C4-2B (cell line): ENCODE measurements at regions not wholly inside any gene's neighbourhood (a gene's known extent, or its start where the extent isn't known, plus 50 kb on each side); places are given as distances from the start of the nearest gene placed in this dataset.
"Not testable (repeated sequence)": the region's sequence is repeated elsewhere in the genome, so short reads cannot be mapped to it uniquely, and the experiment has no call there.

Experiments
- H3K27ac ChIP-seq: fragments of 450-650 bp; 2 replicates; pipeline ENCODE4 v1.5.1; 2017
- CTCF ChIP-seq: fragments of 450-650 bp; conservative IDR thresholded peaks from 2 replicates; pipeline ENCODE4 v1.5.1; 2017; ENCODE audit warnings: mild to moderate bottlenecking
- ZFX ChIP-seq: fragments of 450-650 bp; IDR thresholded peaks from 2 replicates; pipeline ENCODE4 v1.6.1; 2017

- no peak overlapping the region for H3K27ac ChIP-seq
- TF ChIP-seq ZFX, result no peak
- TF ChIP-seq CTCF, result no peak
These were observed 89.9 kb upstream of the C16orf82 start for GRCh38 chr16:26976873-26977272.

DNA sequence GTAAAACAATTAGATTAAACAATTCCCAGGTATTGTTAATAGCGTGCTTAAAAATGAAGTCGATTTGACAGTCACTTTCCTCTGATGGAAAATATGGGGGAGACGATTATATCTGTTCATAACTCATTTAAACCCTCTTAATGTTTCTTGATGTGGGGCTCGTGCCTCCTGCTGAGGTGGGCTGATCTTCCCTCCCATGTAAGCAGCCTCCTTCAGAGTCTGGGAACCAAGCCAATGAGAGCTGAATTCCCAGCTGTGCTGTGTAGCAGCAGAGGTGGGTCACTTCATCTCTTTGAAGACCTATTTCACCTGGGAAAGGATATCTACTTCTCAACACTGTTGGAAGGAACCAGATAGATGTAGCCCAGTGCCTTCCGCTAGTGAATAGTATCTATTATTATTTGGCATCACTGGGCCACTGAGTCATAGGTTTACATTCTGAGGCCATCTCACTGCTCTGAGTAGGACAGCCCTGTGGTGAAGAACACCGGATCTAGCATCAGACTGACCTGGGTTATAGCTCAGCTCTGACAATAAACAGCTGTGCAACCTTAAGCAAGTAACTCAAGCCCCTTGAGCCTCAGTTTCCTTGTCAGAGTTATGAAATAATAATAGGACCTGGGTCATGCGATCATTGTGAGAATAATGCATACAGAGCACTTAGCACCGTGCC lies 85.3 kb upstream of the C16orf82 start:
- no peak overlapping the region for H3K27ac ChIP-seq
- TF ChIP-seq ZFX (no peak), CTCF (no peak)

DNA sequence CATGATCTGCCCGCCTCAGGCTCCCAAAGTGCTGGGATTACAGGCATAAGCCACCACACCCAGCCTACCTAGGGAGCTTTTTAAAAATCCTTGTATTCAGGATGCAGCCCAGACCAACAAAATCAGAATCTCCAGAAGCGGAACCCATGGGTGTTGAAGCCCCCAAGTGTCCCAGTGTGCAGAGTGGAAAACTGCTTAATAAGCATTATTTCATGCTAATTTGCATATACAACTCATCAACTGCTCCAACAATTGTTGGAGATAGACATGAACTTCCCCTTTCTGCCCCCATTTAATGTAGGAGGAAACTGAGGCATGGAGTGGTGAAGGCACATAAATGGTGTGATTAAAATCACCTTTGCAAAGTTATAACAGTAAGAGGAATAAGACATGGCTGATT lies 84.3 kb upstream of the C16orf82 start:
- TF ChIP-seq CTCF, result no peak
- TF ChIP-seq ZFX, result no peak
- H3K27ac ChIP-seq, result no peak overlapping the region

DNA sequence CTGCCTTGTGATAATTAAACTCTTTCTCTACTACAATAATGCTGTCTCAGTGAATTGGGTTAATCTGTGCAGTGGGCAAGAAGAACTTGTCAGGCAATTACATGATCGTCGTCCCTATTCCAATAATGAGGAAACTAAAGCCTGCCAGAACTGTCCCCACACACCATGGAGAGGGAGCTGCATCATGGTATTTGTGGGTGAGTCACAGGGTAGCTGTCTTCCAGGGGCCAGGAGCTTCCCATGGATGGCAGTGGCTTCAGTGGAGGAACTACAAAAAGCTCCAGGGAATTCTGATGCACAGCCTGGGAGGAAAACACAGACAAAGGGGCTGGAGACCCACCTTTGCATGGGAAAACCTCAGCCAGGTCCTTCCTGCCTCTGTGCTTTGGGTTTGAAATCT lies 83.3 kb upstream of the C16orf82 start:
- no peak overlapping the region for H3K27ac ChIP-seq
- TF ChIP-seq CTCF (no peak), ZFX (no peak)

- TF ChIP-seq CTCF (no peak), ZFX (no peak)
- H3K27ac ChIP-seq, result no peak overlapping the region
These were observed 81.3 kb upstream of the C16orf82 start for GRCh38 chr16:26985100-26986065.

- TF ChIP-seq CTCF (no peak), ZFX (no peak)
- H3K27ac ChIP-seq, result no peak overlapping the region
These were observed 79.1 kb upstream of the C16orf82 start for GRCh38 chr16:26987597-26988010.

GRCh38 chr16:26988186-26988585 lies 78.5 kb upstream of the C16orf82 start:
- H3K27ac ChIP-seq, result no peak overlapping the region
- TF ChIP-seq CTCF, result no peak
- TF ChIP-seq ZFX, result no peak

DNA sequence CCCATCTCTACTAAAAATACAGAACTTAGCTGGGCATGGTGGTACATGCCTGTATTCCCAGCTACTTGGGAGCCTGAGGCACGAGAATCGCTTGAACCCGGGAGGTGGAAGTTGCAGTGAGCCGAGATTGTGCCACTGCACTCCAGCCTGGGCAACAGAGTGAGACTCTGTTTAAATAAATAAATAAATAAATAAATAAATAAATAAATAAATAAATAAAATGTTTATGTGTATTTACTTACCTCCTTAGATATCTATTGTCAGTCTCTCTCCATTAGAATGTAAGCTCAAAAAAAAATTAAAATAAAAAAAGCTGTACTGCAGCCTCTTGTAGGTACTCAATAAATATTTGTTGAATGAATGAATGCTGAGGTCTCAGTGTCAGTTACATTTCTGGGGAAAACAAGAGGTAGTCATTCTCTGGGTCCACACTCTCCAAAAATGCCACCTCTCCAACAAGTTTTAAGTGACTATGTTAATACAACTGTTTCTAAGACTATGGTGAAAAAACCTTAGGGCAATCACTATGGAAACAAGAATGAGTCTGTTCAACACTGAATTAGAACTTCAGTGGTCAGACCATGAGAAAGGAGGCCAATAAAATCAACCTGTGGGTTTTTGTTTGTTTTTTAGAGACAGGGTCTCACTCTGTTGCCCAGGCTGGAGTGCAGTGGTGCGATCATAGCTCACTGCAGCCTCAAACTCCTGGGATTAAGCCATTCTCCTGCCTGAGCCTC lies 76.2 kb upstream of the C16orf82 start:
- not testable (repeated sequence) for H3K27ac ChIP-seq
